ENCODE measurements at regions not wholly inside any gene's neighbourhood (a gene's known extent, or its start where the extent isn't known, plus 50 kb on each side); places are given as distances from the start of the nearest gene placed in this dataset.

GRCh38 chr21:39088831-39089380 lies 94.3 kb downstream of the PSMG1 start:
- TF ChIP-seq YY1 (IDR thresholded peaks at IDR 0.05; ENCODE audit: low read depth), result no peak
- TF ChIP-seq, protein P1, sequence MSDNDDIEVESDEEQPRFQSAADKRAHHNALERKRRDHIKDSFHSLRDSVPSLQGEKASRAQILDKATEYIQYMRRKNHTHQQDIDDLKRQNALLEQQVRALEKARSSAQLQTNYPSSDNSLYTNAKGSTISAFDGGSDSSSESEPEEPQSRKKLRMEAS (IDR thresholded peaks at IDR 0.05), result no peak

All from Ishikawa (cell line).